GM06990 (cell line): ENCODE measurements at regions not wholly inside any gene's neighbourhood (a gene's known extent, or its start where the extent isn't known, plus 50 kb on each side); places are given as distances from the start of the nearest gene placed in this dataset.

ENCODE experiments used
- DNase-seq: peaks from one replicate; pipeline ENCODE4 v3.0.0-alpha.2; 2011; ENCODE audit not compliant: insufficient read length; ENCODE audit errors: extremely low read depth
- H3K27me3 ChIP-seq: replicated peaks from 2 replicates; pipeline ENCODE4 v1.6.0; 2011; ENCODE audit warnings: low read length; ENCODE audit not compliant: control insufficient read depth, insufficient read depth
- H3K36me3 ChIP-seq: 2 replicates; pipeline ENCODE4 v1.5.1; 2011; ENCODE audit warnings: low read length; ENCODE audit not compliant: control insufficient read depth, insufficient read depth
- H3K4me3 ChIP-seq: replicated peaks from 2 replicates; pipeline ENCODE4 v1.5.1; 2011; ENCODE audit warnings: low read depth, mild to moderate bottlenecking, control low read depth, low read length
- CTCF ChIP-seq: IDR thresholded peaks from 2 replicates; pipeline ENCODE4 v1.5.1; 2011; ENCODE audit warnings: low read length, control low read depth, mild to moderate bottlenecking, inconsistent platforms; ENCODE audit not compliant: insufficient read depth, poor library complexity, severe bottlenecking

DNA sequence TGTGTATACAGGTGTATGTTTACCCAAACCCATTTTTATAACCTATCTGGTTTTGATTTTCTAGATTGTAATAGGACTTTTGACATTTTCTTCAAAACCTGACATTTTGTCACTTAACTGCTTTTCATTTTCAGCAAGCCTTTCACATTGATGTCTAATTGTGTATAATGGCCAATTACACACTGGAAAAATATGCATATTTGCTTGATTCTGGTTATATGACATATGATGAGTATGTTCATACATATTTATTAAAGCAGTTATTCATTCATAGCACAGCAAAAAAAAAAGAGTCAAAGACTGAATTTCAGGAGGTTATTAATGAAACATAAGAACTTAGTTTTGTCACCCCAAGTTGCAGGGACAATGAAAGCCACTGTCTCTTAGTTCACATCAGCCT is 307.7 kb upstream of the TNP1 start:
- no peak for DNase-seq
- Histone ChIP-seq H3K36me3 (no peaks in the 10 kb centered on the region), H3K27me3 (no peaks in the 10 kb centered on the region), H3K4me3 (no peak overlapping the region)
- no peak for TF ChIP-seq CTCF

- peak; percentile 17 for DNase-seq
- no peak overlapping the region for H3K4me3 ChIP-seq
- no peaks in the 10 kb centered on the region for H3K36me3 ChIP-seq
- TF ChIP-seq CTCF, result peak; percentile 52
- H3K27me3 ChIP-seq, result no peaks in the 10 kb centered on the region
Measured at GRCh38 chr2:217166241-217166850, 306.5 kb upstream of the TNP1 start.

DNA sequence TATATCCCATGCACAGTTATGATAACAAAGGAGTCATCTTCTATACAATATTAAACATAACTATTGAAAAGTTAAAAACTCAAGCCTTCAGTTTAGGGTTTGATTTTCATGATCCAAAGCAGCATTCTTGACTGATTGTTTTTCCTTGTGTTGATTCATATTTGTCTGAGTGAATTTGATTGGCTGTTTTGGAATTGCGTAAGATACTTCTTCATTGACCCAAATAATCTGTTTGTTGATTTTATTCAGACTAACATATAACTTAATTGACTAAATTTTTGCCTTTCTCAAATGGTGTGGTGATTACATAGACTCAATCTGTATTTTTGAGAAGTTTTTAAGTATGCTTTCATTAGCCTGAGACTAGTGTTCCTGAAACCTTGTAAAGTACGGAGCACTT is 305.7 kb upstream of the TNP1 start:
- no peaks in the 10 kb centered on the region for H3K27me3 ChIP-seq
- DNase-seq, result no peak
- no peak for TF ChIP-seq CTCF
- no peak overlapping the region for H3K4me3 ChIP-seq
- no peaks in the 10 kb centered on the region for H3K36me3 ChIP-seq

DNA sequence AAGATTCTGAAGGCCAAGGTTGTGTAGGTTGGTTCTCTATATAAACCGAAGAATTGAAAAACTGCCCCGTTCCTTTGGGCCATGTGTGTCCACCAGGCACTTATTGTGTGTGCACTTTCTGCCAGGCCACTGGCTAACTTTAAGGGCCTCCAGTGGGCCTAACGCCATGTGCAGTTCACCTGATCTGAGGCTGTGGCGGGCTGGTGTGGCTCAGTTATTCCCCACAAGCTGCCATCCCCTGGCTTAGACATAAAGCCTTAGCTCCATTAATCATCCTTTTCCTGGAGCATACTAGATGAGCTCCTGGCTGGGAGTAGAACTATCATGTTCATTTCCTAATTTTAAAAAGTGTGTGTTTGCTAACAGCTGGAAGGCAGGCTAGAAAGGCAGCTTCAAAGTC is 304.1 kb upstream of the TNP1 start:
- no peaks in the 10 kb centered on the region for H3K36me3 ChIP-seq
- TF ChIP-seq CTCF, result no peak
- DNase-seq, result no peak

GRCh38 chr2:217162533-217162932 is 302.7 kb upstream of the TNP1 start:
- Histone ChIP-seq H3K36me3 (no peaks in the 10 kb centered on the region), H3K4me3 (no peak overlapping the region), H3K27me3 (no peaks in the 10 kb centered on the region)
- TF ChIP-seq CTCF, result no peak
- DNase-seq, result peak; percentile 52

More for the DNA sequence above, 304.1 kb upstream of the TNP1 start:
- Histone ChIP-seq H3K27me3 (no peaks in the 10 kb centered on the region), H3K4me3 (no peak overlapping the region)
